ENCODE measurements at regions not wholly inside any gene's neighbourhood (a gene's known extent, or its start where the extent isn't known, plus 50 kb on each side); places are given as distances from the start of the nearest gene placed in this dataset.
"Not testable (repeated sequence)": the region's sequence is repeated elsewhere in the genome, so short reads cannot be mapped to it uniquely, and the experiment has no call there.

DNA sequence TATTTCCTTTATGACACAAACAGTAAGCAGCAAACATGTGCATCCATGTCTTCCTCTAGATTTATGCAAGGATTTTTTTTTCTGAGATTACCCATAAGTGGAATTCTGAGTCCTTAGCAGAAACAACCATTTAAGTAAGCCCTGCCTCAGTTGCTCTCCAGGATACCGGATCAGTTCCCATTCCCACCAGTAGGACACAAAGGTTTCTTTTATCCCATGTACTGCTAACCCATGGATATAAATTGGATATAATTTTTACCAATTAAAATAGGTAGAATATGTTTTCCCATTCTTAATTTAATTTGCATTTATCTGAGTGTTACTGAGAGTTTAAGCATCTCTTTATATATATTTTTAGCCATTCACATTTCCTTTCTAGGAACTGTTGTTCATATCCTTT is 280.9 kb downstream of the FGFR2 start:
- H3K4me3 ChIP-seq (ENCODE audit: low read depth in 1 of 2, low read length in 2 of 2) = no peak overlapping the region
- H3K36me3 ChIP-seq (ENCODE audit: control insufficient read depth in 2 of 2, insufficient read depth in 2 of 2, low read length in 1 of 2) = no peaks in the 10 kb centered on the region
- WGBS, 2 donors = 92 to 95% methylated on average over 1 of the region's 1 CpG
- no peaks in the 10 kb centered on the region for H3K27me3 ChIP-seq (ENCODE audit: control insufficient read depth in 1 of 2, insufficient read depth in 2 of 2, low read length in 2 of 2)
- H3K27ac ChIP-seq (ENCODE audit: low read depth in 2 of 2, low read length in 1 of 2) = no peak overlapping the region
- H3K9me3 ChIP-seq (ENCODE audit: control insufficient read depth in 2 of 2, insufficient read depth in 1 of 2, low read depth in 1 of 2, low read length in 1 of 2) = no peaks in the 10 kb centered on the region
- H3K4me1 ChIP-seq (ENCODE audit: control insufficient read depth in 2 of 2, insufficient read depth in 2 of 2, low read length in 1 of 2) = no peaks in the 10 kb centered on the region

DNA sequence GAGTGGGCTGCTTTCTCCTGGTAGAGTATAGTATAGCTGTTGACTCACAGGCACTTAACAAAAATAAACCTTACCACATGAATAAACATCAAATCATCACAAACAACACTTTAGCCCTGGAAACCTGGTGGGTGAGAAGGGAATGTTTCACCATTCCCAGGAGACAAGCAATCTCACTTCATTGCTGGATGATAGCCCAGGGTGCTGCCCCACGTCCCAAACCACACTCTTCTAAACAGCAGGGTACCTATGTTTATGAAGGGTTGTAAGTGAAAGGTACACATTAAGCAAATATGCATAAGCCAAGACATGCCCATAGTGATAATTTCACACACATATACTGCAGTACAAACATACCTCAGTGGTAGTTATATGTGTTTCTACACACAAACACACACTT is 276.2 kb downstream of the FGFR2 start:
- peaks cover 0 to 2% of the 10 kb centered on the region in 2 donors for H3K4me1 ChIP-seq (ENCODE audit: control insufficient read depth in 2 of 2, insufficient read depth in 2 of 2, low read length in 1 of 2)
- no peaks in the 10 kb centered on the region for H3K27me3 ChIP-seq (ENCODE audit: control insufficient read depth in 1 of 2, insufficient read depth in 2 of 2, low read length in 2 of 2)
- 24 to 33% methylated on average over 1 of the region's 1 CpG for WGBS, 2 donors
- no peaks in the 10 kb centered on the region for H3K9me3 ChIP-seq (ENCODE audit: control insufficient read depth in 2 of 2, insufficient read depth in 1 of 2, low read depth in 1 of 2, low read length in 1 of 2)
- no peak overlapping the region for H3K27ac ChIP-seq (ENCODE audit: low read depth in 2 of 2, low read length in 1 of 2)
- H3K4me3 ChIP-seq (ENCODE audit: low read depth in 1 of 2, low read length in 2 of 2) = no peak overlapping the region
- no peaks in the 10 kb centered on the region for H3K36me3 ChIP-seq (ENCODE audit: control insufficient read depth in 2 of 2, insufficient read depth in 2 of 2, low read length in 1 of 2)

DNA sequence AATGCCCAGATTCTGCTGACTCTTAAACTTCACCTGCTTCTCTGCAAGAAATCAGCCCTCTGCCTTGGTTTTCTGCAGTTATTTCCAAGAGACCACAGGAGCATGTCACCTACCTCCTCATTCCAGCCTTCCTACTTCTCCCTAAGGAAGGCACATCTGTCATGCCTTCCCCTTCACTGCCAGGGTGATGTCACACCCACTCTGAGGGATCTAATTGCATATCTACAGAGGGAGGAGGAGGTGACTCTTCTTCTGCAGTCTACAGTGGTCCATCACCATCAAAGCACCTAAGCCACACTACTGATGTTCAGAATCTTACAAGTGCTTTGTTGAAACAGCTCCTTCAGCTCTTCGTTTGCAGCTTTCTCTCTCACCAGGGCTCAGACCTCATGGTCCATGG is 275.5 kb downstream of the FGFR2 start:
- H3K9me3 ChIP-seq (ENCODE audit: control insufficient read depth in 2 of 2, insufficient read depth in 1 of 2, low read depth in 1 of 2, low read length in 1 of 2) = no peaks in the 10 kb centered on the region
- no peak overlapping the region for H3K27ac ChIP-seq (ENCODE audit: low read depth in 2 of 2, low read length in 1 of 2)
- H3K4me1 ChIP-seq (ENCODE audit: control insufficient read depth in 2 of 2, insufficient read depth in 2 of 2, low read length in 1 of 2) = peaks cover 0 to 2% of the 10 kb centered on the region in 2 donors
- no peaks in the 10 kb centered on the region for H3K36me3 ChIP-seq (ENCODE audit: control insufficient read depth in 2 of 2, insufficient read depth in 2 of 2, low read length in 1 of 2)
- H3K27me3 ChIP-seq (ENCODE audit: control insufficient read depth in 1 of 2, insufficient read depth in 2 of 2, low read length in 2 of 2) = no peaks in the 10 kb centered on the region
- 64 to 69% methylated on average over 1 of the region's 1 CpG for WGBS, 2 donors
- no peak overlapping the region for H3K4me3 ChIP-seq (ENCODE audit: low read depth in 1 of 2, low read length in 2 of 2)

DNA sequence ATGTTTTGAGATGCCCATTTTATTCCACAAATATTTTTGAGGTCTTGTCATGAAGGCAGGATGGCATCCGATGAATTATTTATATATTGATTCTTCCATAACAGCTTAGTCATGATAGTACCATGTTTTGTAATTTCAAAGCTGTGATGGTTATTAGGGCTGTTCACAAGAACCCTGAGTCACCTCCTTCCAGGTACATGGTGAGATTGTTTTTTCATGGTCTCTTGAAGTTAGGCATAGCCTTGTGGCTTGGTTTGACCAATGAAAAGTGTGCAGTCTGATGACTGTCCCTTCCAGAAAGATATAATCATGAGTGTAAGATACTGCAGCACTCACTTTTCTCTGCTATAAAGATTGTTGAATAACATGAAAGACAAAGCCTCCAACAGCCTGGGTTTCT is 274.8 kb downstream of the FGFR2 start:
- peaks cover 0 to 2% of the 10 kb centered on the region in 2 donors for H3K4me1 ChIP-seq (ENCODE audit: control insufficient read depth in 2 of 2, insufficient read depth in 2 of 2, low read length in 1 of 2)
- H3K27ac ChIP-seq (ENCODE audit: low read depth in 2 of 2, low read length in 1 of 2) = no peak overlapping the region
- no peak overlapping the region for H3K4me3 ChIP-seq (ENCODE audit: low read depth in 1 of 2, low read length in 2 of 2)
- no peaks in the 10 kb centered on the region for H3K27me3 ChIP-seq (ENCODE audit: control insufficient read depth in 1 of 2, insufficient read depth in 2 of 2, low read length in 2 of 2)
- H3K36me3 ChIP-seq (ENCODE audit: control insufficient read depth in 2 of 2, insufficient read depth in 2 of 2, low read length in 1 of 2) = no peaks in the 10 kb centered on the region
- WGBS, 2 donors = 84 to 86% methylated on average over 1 of the region's 1 CpG
- H3K9me3 ChIP-seq (ENCODE audit: control insufficient read depth in 2 of 2, insufficient read depth in 1 of 2, low read depth in 1 of 2, low read length in 1 of 2) = no peaks in the 10 kb centered on the region

DNA sequence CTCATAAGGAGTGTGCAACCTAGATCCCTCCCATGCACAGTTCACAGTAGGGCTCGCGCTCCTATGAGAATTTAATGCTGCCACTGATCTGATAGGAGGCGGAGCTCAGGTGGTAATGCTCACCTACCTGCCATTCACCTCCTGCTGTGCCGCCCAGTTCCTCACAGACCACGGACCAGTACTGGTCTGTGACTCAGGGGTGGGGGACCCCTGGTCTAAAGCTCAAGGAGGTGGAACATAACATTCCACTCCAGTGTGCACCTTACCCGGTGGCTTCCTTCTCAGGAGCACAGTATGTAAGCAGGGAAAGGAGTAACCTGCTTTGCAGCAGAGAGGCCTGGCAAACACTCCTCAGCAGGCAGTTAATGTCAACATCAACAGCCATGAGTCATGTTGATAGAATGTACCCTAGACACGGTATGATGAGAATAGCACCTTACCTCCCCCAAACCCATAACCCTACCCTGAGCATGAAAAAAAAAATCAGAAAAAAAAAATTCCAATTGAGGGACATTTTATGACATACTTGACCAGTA is 273.5 kb downstream of the FGFR2 start:
- H3K36me3 ChIP-seq (ENCODE audit: control insufficient read depth in 2 of 2, insufficient read depth in 2 of 2, low read length in 1 of 2) = no peaks in the 10 kb centered on the region
- H3K4me3 ChIP-seq (ENCODE audit: low read depth in 1 of 2, low read length in 2 of 2) = no peak overlapping the region
- no peaks in the 10 kb centered on the region for H3K9me3 ChIP-seq (ENCODE audit: control insufficient read depth in 2 of 2, insufficient read depth in 1 of 2, low read depth in 1 of 2, low read length in 1 of 2)
- 74 to 77% methylated on average over 7 of the region's 7 CpGs for WGBS, 2 donors
- H3K27ac ChIP-seq (ENCODE audit: low read depth in 2 of 2, low read length in 1 of 2) = no peak overlapping the region
- H3K27me3 ChIP-seq (ENCODE audit: control insufficient read depth in 1 of 2, insufficient read depth in 2 of 2, low read length in 2 of 2) = no peaks in the 10 kb centered on the region
- H3K4me1 ChIP-seq (ENCODE audit: control insufficient read depth in 2 of 2, insufficient read depth in 2 of 2, low read length in 1 of 2) = peaks cover 0 to 2% of the 10 kb centered on the region in 2 donors

DNA sequence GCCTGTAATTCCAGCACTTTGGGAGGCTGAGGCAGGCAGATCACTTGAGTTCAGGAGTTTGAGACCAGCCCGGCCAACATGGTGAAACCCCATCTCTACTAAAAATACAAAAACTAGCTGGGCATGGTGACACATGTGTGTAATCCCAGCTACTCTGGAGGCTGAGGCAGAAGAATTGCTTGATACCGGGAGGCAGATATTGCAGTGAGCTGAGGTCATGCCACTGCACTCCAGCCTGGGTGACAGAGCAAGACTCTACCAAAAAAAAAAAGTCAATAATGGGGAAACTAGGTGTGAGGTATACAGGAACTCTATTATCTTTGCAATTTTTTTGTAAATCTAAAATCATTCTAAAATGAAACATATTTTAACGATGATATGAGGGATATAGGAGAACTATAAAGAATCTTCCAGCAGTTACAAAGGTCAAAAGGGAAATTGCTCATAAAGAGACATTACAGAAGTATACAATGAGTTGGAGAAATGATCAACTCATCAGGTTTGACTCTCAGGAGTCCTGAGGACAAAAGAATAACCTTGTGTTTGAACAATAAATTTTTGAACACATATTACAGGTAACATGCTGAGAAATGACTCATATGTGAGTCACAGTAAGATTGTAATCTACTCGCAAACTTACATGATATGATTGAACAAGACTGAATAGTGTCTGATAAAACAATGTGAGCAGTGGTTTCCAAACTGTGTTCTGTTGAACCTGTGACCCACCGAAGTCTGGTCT is 272.6 kb downstream of the FGFR2 start:
- H3K4me3 ChIP-seq (ENCODE audit: low read depth in 1 of 2, low read length in 2 of 2) = no peak overlapping the region
- no peaks in the 10 kb centered on the region for H3K9me3 ChIP-seq (ENCODE audit: control insufficient read depth in 2 of 2, insufficient read depth in 1 of 2, low read depth in 1 of 2, low read length in 1 of 2)
- H3K36me3 ChIP-seq (ENCODE audit: control insufficient read depth in 2 of 2, insufficient read depth in 2 of 2, low read length in 1 of 2) = no peaks in the 10 kb centered on the region
- WGBS, 2 donors = 59 to 63% methylated on average over 5 of the region's 5 CpGs
- no peak overlapping the region for H3K27ac ChIP-seq (ENCODE audit: low read depth in 2 of 2, low read length in 1 of 2)
- H3K27me3 ChIP-seq (ENCODE audit: control insufficient read depth in 1 of 2, insufficient read depth in 2 of 2, low read length in 2 of 2) = no peaks in the 10 kb centered on the region
- peaks cover 0 to 2% of the 10 kb centered on the region in 2 donors for H3K4me1 ChIP-seq (ENCODE audit: control insufficient read depth in 2 of 2, insufficient read depth in 2 of 2, low read length in 1 of 2)

DNA sequence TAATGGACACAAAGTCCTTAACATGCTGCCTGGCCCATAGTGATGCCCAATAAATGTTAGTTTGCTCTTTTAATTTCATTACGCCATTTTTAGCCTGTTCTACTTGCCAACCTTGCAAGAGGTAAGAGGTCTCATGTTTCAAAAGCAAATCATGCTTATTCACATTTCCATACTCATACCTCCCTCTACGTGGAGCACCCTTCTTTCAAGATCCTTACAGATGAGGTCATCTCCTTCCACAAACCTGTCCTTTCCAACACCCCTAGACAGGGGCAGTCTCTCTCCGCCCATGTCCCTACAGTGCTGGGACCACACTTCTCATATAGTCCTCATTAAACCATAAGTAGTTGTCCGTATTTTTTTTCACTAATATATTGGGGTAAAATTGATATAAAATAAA is 271.3 kb downstream of the FGFR2 start:
- 85 to 89% methylated on average over 4 of the region's 4 CpGs for WGBS, 2 donors
- no peak overlapping the region for H3K4me3 ChIP-seq (ENCODE audit: low read depth in 1 of 2, low read length in 2 of 2)
- no peaks in the 10 kb centered on the region for H3K36me3 ChIP-seq (ENCODE audit: control insufficient read depth in 2 of 2, insufficient read depth in 2 of 2, low read length in 1 of 2)
- no peaks in the 10 kb centered on the region for H3K27me3 ChIP-seq (ENCODE audit: control insufficient read depth in 1 of 2, insufficient read depth in 2 of 2, low read length in 2 of 2)
- peaks cover 0 to 2% of the 10 kb centered on the region in 2 donors for H3K4me1 ChIP-seq (ENCODE audit: control insufficient read depth in 2 of 2, insufficient read depth in 2 of 2, low read length in 1 of 2)
- H3K9me3 ChIP-seq (ENCODE audit: control insufficient read depth in 2 of 2, insufficient read depth in 1 of 2, low read depth in 1 of 2, low read length in 1 of 2) = no peaks in the 10 kb centered on the region
- H3K27ac ChIP-seq (ENCODE audit: low read depth in 2 of 2, low read length in 1 of 2) = no peak overlapping the region

DNA sequence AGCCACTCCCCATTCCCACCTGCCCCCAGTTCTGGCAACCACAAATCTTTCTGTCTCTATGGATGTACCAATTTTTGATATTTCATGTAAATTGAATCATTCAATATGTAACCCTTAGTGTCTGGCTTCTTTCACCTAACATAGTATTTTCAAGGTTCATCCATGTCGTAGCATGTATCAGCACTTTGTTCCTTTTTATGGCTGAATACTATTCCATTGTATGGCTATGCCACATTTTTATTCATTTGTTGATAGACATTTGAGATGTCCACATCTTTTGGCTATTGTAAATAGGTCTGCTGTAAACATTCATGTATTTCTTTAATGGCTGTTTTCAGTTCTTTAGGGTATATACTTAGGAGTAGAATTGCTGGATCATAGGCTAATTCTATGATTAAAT is 270.5 kb downstream of the FGFR2 start:
- Histone ChIP-seq H3K27me3 (ENCODE audit: control insufficient read depth in 1 of 2, insufficient read depth in 2 of 2, low read length in 2 of 2) (no peaks in the 10 kb centered on the region), H3K36me3 (ENCODE audit: control insufficient read depth in 2 of 2, insufficient read depth in 2 of 2, low read length in 1 of 2) (no peaks in the 10 kb centered on the region), H3K27ac (ENCODE audit: low read depth in 2 of 2, low read length in 1 of 2) (no peak overlapping the region), H3K9me3 (ENCODE audit: control insufficient read depth in 2 of 2, insufficient read depth in 1 of 2, low read depth in 1 of 2, low read length in 1 of 2) (no peaks in the 10 kb centered on the region), H3K4me1 (ENCODE audit: control insufficient read depth in 2 of 2, insufficient read depth in 2 of 2, low read length in 1 of 2) (peaks cover 0 to 2% of the 10 kb centered on the region in 2 donors), H3K4me3 (ENCODE audit: low read depth in 1 of 2, low read length in 2 of 2) (no peak overlapping the region)
- WGBS, 2 donors = 92 to 94% methylated on average over 1 of the region's 1 CpG

DNA sequence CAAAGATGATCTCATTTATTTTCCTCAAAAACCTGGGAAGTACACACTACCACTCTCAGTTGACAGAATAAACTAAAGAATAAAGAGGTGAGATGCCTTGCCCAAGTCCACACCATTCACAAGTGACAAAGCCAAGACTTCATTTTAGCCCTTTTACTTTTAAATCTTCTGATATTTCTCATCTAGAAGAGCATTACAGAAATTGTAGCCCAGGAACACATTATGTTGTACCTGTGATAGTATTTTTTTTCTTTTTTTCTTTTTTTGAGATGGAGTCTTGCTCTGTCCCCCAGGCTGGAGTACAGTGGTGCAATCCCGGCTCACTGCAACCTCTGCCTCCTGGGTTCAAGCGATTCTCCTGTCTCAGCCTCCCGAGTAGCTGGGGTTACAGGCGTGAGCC is 268.6 kb downstream of the FGFR2 start:
- H3K4me3 ChIP-seq (ENCODE audit: low read depth in 1 of 2, low read length in 2 of 2); H3K27ac ChIP-seq (ENCODE audit: low read depth in 2 of 2, low read length in 1 of 2); H3K36me3 ChIP-seq (ENCODE audit: control insufficient read depth in 2 of 2, insufficient read depth in 2 of 2, low read length in 1 of 2); H3K27me3 ChIP-seq (ENCODE audit: control insufficient read depth in 1 of 2, insufficient read depth in 2 of 2, low read length in 2 of 2); H3K9me3 ChIP-seq (ENCODE audit: control insufficient read depth in 2 of 2, insufficient read depth in 1 of 2, low read depth in 1 of 2, low read length in 1 of 2); H3K4me1 ChIP-seq (ENCODE audit: control insufficient read depth in 2 of 2, insufficient read depth in 2 of 2, low read length in 1 of 2): not testable (repeated sequence)
- 91 to 94% methylated on average over 4 of the region's 4 CpGs for WGBS, 2 donors

DNA sequence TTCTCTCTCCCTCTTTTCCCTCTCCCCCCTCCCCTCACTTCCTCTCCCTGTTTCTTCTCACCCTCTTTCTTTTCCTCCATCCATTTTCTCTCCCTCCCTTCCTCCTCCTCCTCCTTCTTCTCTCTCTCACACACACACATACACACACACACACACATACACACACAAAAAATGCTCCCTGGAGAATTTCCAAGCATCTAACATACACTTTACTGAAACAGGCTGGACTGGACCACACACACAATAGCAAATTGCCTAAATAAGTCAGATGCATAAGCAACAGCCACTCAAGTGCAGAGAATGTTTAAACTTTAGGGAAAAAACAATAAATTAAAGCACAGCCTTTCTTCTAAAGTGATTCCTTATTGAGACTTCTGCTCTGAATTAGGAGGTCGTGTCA is 267.7 kb downstream of the FGFR2 start:
- Histone ChIP-seq H3K9me3 (ENCODE audit: control insufficient read depth in 2 of 2, insufficient read depth in 1 of 2, low read depth in 1 of 2, low read length in 1 of 2) (no peaks in the 10 kb centered on the region), H3K27ac (ENCODE audit: low read depth in 2 of 2, low read length in 1 of 2) (no peak overlapping the region), H3K4me3 (ENCODE audit: low read depth in 1 of 2, low read length in 2 of 2) (no peak overlapping the region), H3K36me3 (ENCODE audit: control insufficient read depth in 2 of 2, insufficient read depth in 2 of 2, low read length in 1 of 2) (no peaks in the 10 kb centered on the region), H3K27me3 (ENCODE audit: control insufficient read depth in 1 of 2, insufficient read depth in 2 of 2, low read length in 2 of 2) (no peaks in the 10 kb centered on the region), H3K4me1 (ENCODE audit: control insufficient read depth in 2 of 2, insufficient read depth in 2 of 2, low read length in 1 of 2) (peaks cover 0 to 3% of the 10 kb centered on the region in 2 donors)
- WGBS, 2 donors = 55 to 62% methylated on average over 1 of the region's 1 CpG

All from esophagus (tissue), 2 donors.